Transverse colon (tissue), 3 donors: ENCODE measurements at regions not wholly inside any gene's neighbourhood (a gene's known extent, or its start where the extent isn't known, plus 50 kb on each side); places are given as distances from the start of the nearest gene placed in this dataset.

Experiments
- CTCF ChIP-seq, 5 experiments: fragments of 200-600 bp in 3 of 5; fragments of 450-650 bp in 2 of 5; sonication (generic) in 3 of 5; IDR thresholded peaks; 1 replicate in 2 of 5; 2 replicates in 3 of 5; pipeline ENCODE4 v1.5.1; 2016 to 2017; ENCODE audit warnings: antibody characterized with exemption in 5 of 5, inconsistent platforms in 3 of 5, mild to moderate bottlenecking in 2 of 5, moderate library complexity in 1 of 5
- POLR2A ChIP-seq: fragments of 450-650 bp; IDR thresholded peaks from one replicate; pipeline ENCODE4 v1.6.1; 2016; ENCODE audit warnings: antibody characterized with exemption, mild to moderate bottlenecking, moderate library complexity

GRCh38 chr1:244998717-244999346 is 134.5 kb upstream of the HNRNPU start:
- TF ChIP-seq POLR2A: no peak
- TF ChIP-seq CTCF (IDR thresholded peaks at IDR 0.05): no peak
